ENCODE measurements at regions not wholly inside any gene's neighbourhood (a gene's known extent, or its start where the extent isn't known, plus 50 kb on each side); places are given as distances from the start of the nearest gene placed in this dataset.

- H3K9me1 ChIP-seq (ENCODE audit: control insufficient read depth, insufficient read depth, low read length), result no peaks in the 10 kb centered on the region
- BruUV-seq (replicated peaks), result no TSS peak
- no peak overlapping the region for H3K4me2 ChIP-seq (ENCODE audit: insufficient read depth, low read length)
- H3K9ac ChIP-seq (ENCODE audit: insufficient read depth in 1 of 2, low read depth in 2 of 2, low read length in 2 of 2), result no peak overlapping the region
- DNase-seq (ENCODE audit: extremely low read depth in 1 of 4, low spot score in 3 of 4) (no peak), FAIRE-seq (no peak), ATAC-seq (no peak)
- WGBS (ENCODE audit: insufficient coverage, low coverage, missing lambda C conversion rate), result 2% methylated on average over 6 of the region's 6 CpGs
- H3K4me1 ChIP-seq (replicated peaks in 1 of 2; ENCODE audit: control insufficient read depth in 2 of 2, insufficient read depth in 2 of 2, low read length in 2 of 2), result no peaks in the 10 kb centered on the region
- H3K9me3 ChIP-seq (replicated peaks; ENCODE audit: control insufficient read depth, insufficient read depth, low read depth, low read length), result no peaks in the 10 kb centered on the region
- in situ Hi-C loops (cut with MboI) (no loop called here), intact Hi-C loops (cut with micrococcal nuclease) (no loop called here)
- TF ChIP-seq ZSCAN32 (CRISPR knock-in tag; IDR thresholded peaks at IDR 0.05) (no peak), ZNF384 (IDR thresholded peaks at IDR 0.05; ENCODE audit: low read depth, low read length) (no peak), ZNF133 (CRISPR knock-in tag; IDR thresholded peaks at IDR 0.05) (no peak), PML (IDR thresholded peaks at IDR 0.05; ENCODE audit: low read length) (no peak), CHD4 (IDR thresholded peaks at IDR 0.05; ENCODE audit: insufficient read depth, insufficient replicate concordance, low read depth, low read length, poor library complexity, severe bottlenecking) (no peak), ZNF444 (CRISPR knock-in tag; IDR thresholded peaks at IDR 0.05) (no peak), RBM22 (IDR thresholded peaks at IDR 0.05; ENCODE audit: low read depth, low read length, poor library complexity, severe bottlenecking) (no peak), HES1 (IDR thresholded peaks at IDR 0.05; ENCODE audit: low read depth) (no peak), RBM25 (IDR thresholded peaks at IDR 0.05; ENCODE audit: low read depth, low read length, severe bottlenecking) (no peak), ZNF717 (CRISPR knock-in tag; IDR thresholded peaks at IDR 0.05) (no peak), E2F1 (CRISPR knock-in tag; IDR thresholded peaks at IDR 0.05) (no peak)
- ChIA-PET CTCF (ENCODE audit: low intra/inter-chr PET ratio) (no interaction called here), POLR2A (no interaction called here)
- H3K27ac ChIP-seq (ENCODE audit: extremely low read depth, low read depth, low read length), result no peak overlapping the region
- no peak overlapping the region for H2AFZ ChIP-seq (ENCODE audit: low read depth, low read length)
- H3K4me3 ChIP-seq, result no peak overlapping the region
- no peaks in the 10 kb centered on the region for H3K79me2 ChIP-seq (ENCODE audit: control insufficient read depth, insufficient read depth, low read length)
- H3K36me3 ChIP-seq (ENCODE audit: control insufficient read depth, insufficient read depth, low read length), result no peaks in the 10 kb centered on the region
- H3K27me3 ChIP-seq (ENCODE audit: control insufficient read depth in 2 of 2, insufficient read depth in 2 of 2, low read length in 2 of 2), result no peaks in the 10 kb centered on the region
- H4K20me1 ChIP-seq (replicated peaks; ENCODE audit: control insufficient read depth, insufficient read depth, low read length), result no peaks in the 10 kb centered on the region
Measured at GRCh38 chr3:109819734-109820133, 482.4 kb upstream of the DPPA4 start.

All from K562 (cell line).